Psoas muscle (tissue), 7 donors: ENCODE measurements at regions not wholly inside any gene's neighbourhood (a gene's known extent, or its start where the extent isn't known, plus 50 kb on each side); places are given as distances from the start of the nearest gene placed in this dataset.

ENCODE experiments used
- ATAC-seq, 4 donors: fragments of 200-7000 bp; cut with Tn5 transposase; one replicate each; pipeline ENCODE4 v1.9.1; 2020; ENCODE audit warnings: moderate library complexity in 3 of 4, mild to moderate bottlenecking in 2 of 4
- DNase-seq, 2 donors: peaks; one replicate each; pipeline ENCODE4 v3.0.0-alpha.2; 2020
- H3K27ac ChIP-seq: fragments of 200-600 bp; one replicate; pipeline ENCODE4 v1.8.0; 2022
- H3K27me3 ChIP-seq, 3 donors: fragments of 200-600 bp in 1 of 3; one replicate each; pipeline versions ENCODE4 v1.6.1 to v1.8.0; 2013 to 2022; ENCODE audit warnings: low read length in 2 of 3, mild to moderate bottlenecking in 2 of 3, moderate library complexity in 1 of 3; ENCODE audit not compliant: insufficient read depth in 3 of 3
- H3K36me3 ChIP-seq, 2 donors: fragments of 200-600 bp in 1 of 2; one replicate each; pipeline versions ENCODE4 v1.6.1 to v1.8.0; 2013 to 2022; ENCODE audit warnings: low read depth in 1 of 2, mild to moderate bottlenecking in 1 of 2, moderate library complexity in 1 of 2; ENCODE audit not compliant: insufficient read depth in 1 of 2
- H3K4me1 ChIP-seq: fragments of 200-600 bp; one replicate; pipeline ENCODE4 v1.8.0; 2022
- H3K4me3 ChIP-seq: fragments of 200-600 bp; one replicate; pipeline ENCODE4 v1.8.0; 2022; ENCODE audit warnings: mild to moderate bottlenecking
- H3K9me3 ChIP-seq: fragments of 200-600 bp; one replicate; pipeline ENCODE4 v1.8.0; 2022
- CTCF ChIP-seq: fragments of 200-600 bp; IDR thresholded peaks from one replicate; pipeline ENCODE4 v1.8.0; 2022; ENCODE audit warnings: antibody characterized with exemption
- WGBS, 3 donors: extraction: QIAGEN DNeasy Blood & Tissue Kit; methylation state at CpG; one replicate each; pipeline versions ENCODE4 v1.1.6 to v1.1.7; 2013; 5-methylcytosine and 5-hydroxymethylcytosine counted together
- intact Hi-C, 2 donors: fragments of 100-400 bp; cut with DNase I; formaldehyde crosslinking; loops; one replicate each; pipeline versions ENCODE4 v1.11.0 to v1.14.2; 2022
- donor health status: healthy with polysubstance abuse.
- donor health status: DM: no; HTN: no; CAD: no; lungs with moderate emphysema.
- donor health status: Bipolar disorder and iron deficiency.
- donor health status: healthy.
- donor health status: DM: yes; HTN: yes; CAD: no.
- donor health status: DM: no; HTN: no; CAD: no.
- donor health status: DM: yes; HTN: yes; CAD: no.

GRCh38 chr16:86016201-86016965 lies 117.4 kb downstream of the IRF8 start:
- Histone ChIP-seq H3K36me3 (no peaks in the 10 kb centered on the region), H3K27ac (no peak overlapping the region), H3K4me1 (no peaks in the 10 kb centered on the region), H3K9me3 (peaks cover 3% of the 10 kb centered on the region), H3K4me3 (no peak overlapping the region), H3K27me3 (peaks cover 0 to 6% (median 0%) of the 10 kb centered on the region in 3 donors)
- intact Hi-C loops, result loop anchor here in 1 of 2 donors (1.0 kb wide), 1 partner anchor 195 kb away; no protein-coding TSS in a partner anchor
- peak; percentile 59 for TF ChIP-seq CTCF
- WGBS, 3 donors, result 43 to 46% (median 44%) methylated on average over 13 of the region's 13 CpGs
- no peak for DNase-seq
- ATAC-seq, result peak in 1 of 4 donors; percentile 49

- H3K36me3 ChIP-seq, result no peaks in the 10 kb centered on the region
- intact Hi-C loops, result no loop called here
- TF ChIP-seq CTCF, result no peak
- H3K4me1 ChIP-seq, result no peaks in the 10 kb centered on the region
- DNase-seq (no peak), ATAC-seq (no peak)
- 29 to 43% (median 37%) methylated on average over 2 of the region's 2 CpGs for WGBS, 3 donors
- peaks cover 4% of the 10 kb centered on the region for H3K9me3 ChIP-seq
- peaks cover 0 to 17% (median 0%) of the 10 kb centered on the region in 3 donors for H3K27me3 ChIP-seq
- H3K4me3 ChIP-seq, result no peak overlapping the region
- H3K27ac ChIP-seq, result no peak overlapping the region
These were observed 119.1 kb downstream of the IRF8 start for GRCh38 chr16:86018071-86018470.

GRCh38 chr16:86018487-86018886 lies 119.5 kb downstream of the IRF8 start:
- no peaks in the 10 kb centered on the region for H3K36me3 ChIP-seq
- peaks cover 8% of the 10 kb centered on the region for H3K9me3 ChIP-seq
- H3K4me3 ChIP-seq, result no peak overlapping the region
- DNase-seq (peak in 1 of 2 donors; percentile 43), ATAC-seq (no peak)
- no peak for TF ChIP-seq CTCF
- 3 to 9% (median 7%) methylated on average over 7 of the region's 7 CpGs for WGBS, 3 donors
- no peaks in the 10 kb centered on the region for H3K4me1 ChIP-seq
- no peak overlapping the region for H3K27ac ChIP-seq
- H3K27me3 ChIP-seq, result peaks cover 0 to 19% (median 0%) of the 10 kb centered on the region in 3 donors
- intact Hi-C loops, result no loop called here

GRCh38 chr16:86018941-86019340 lies 120.0 kb downstream of the IRF8 start:
- H3K4me1 ChIP-seq, result no peaks in the 10 kb centered on the region
- intact Hi-C loops, result no loop called here
- peaks cover 12% of the 10 kb centered on the region for H3K9me3 ChIP-seq
- no peak for TF ChIP-seq CTCF
- ATAC-seq, result no peak
- no peak overlapping the region for H3K27ac ChIP-seq
- WGBS, 3 donors, result 50 to 55% (median 53%) methylated on average over 8 of the region's 8 CpGs
- H3K4me3 ChIP-seq, result no peak overlapping the region
- H3K36me3 ChIP-seq, result no peaks in the 10 kb centered on the region
- H3K27me3 ChIP-seq, result peaks cover 0 to 19% (median 0%) of the 10 kb centered on the region in 3 donors
- DNase-seq, result no peak
